Activated CD8-positive, alpha-beta memory T cell treated with anti-CD3 and anti-CD28 coated beads, Interleukin-2, amount 50 U/mL, for 4 hours (primary cell): ENCODE measurements at regions not wholly inside any gene's neighbourhood (a gene's known extent, or its start where the extent isn't known, plus 50 kb on each side); places are given as distances from the start of the nearest gene placed in this dataset.

ENCODE experiments used
- DNase-seq: peaks from one replicate; pipeline ENCODE4 v3.0.0-alpha.2; 2020

DNA sequence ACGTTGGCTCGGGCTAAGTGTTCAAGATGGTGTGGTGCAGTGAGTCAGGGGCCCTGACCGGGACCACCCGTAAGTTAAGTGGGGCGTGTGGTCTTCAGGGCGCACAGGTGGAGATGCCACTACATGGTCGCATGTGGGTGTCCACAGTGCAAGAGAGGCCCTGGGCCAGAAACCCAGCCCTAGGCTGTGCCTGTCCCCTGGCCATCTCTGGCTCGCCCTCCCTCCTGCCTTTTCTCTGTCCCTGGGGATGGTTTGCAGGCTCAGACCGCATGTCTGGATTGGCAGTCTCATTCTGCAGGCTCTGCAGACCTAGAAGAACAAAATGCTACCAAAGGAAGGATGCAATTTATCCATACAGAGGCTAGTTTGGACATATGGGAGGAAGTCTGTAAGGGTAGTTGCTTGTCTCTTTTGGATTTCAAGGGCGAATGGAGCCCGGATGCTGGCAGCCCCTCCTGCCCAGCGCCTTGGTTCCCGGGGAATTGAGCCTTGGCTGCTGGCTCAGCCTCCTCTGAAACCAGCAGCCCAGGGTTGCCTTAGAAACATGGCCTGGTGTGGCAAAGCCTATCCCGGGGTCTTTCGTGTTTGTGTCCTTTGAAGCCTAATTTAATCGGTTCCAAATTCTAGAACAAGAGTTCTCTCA lies 417.5 kb upstream of the HS6ST1 start:
- no peak for DNase-seq

DNA sequence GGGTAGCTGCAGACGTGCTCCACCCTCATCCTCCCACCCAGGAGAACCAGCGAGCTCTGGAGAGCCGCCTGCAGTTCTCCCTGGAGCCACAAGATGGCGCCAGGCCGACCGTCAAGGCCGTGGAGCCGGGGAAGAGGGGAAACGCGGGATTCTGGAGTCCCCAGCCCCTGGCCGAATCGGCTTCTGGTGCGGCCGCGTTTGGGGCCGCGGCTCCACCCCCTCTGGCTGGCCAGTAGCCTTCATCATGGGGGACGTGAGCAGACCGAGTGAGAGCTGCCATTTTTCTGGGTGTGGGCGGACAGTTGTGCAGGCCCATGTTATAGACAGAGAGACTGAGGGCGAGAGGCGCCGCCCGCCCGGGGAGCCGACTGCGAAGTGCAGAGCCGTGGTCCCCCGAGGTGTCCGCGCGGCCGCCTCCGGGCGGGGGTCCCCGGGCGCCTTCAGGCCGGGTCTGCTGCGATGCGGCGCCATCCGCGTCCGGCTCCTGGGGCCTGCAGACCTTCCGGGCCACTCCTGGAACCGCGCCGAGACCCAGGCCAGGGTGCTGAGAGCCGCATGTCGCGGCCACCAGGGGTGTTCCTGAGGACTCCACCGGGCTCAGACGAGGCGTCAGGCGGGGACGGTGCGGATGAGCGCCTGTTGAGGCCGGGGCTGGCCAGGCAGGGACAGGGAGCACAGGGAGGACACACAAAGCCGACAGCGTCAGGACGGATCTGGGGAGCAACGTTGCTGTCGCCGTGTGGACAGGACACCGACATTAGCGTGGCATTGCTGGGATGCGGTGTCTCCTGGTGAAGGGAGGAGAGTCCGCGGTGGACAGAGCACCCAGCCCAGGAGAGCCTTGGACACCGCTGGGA lies 418.2 kb upstream of the HS6ST1 start:
- DNase-seq, result peak; percentile 51

DNA sequence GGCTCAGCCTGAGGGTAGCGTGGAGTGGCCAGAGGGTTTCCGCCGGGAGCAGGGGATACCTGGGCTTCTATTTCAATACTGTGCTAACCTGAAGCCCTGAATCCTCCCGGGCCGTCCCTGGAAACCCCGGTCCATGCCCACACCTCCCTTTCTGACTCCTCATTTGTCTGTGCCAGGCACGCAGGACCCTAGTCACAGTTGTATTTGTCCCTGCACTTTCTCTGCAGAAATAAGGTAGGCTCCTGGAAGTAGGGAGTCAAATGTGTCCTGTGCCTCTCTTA lies 418.8 kb upstream of the HS6ST1 start:
- DNase-seq, result no peak

DNA sequence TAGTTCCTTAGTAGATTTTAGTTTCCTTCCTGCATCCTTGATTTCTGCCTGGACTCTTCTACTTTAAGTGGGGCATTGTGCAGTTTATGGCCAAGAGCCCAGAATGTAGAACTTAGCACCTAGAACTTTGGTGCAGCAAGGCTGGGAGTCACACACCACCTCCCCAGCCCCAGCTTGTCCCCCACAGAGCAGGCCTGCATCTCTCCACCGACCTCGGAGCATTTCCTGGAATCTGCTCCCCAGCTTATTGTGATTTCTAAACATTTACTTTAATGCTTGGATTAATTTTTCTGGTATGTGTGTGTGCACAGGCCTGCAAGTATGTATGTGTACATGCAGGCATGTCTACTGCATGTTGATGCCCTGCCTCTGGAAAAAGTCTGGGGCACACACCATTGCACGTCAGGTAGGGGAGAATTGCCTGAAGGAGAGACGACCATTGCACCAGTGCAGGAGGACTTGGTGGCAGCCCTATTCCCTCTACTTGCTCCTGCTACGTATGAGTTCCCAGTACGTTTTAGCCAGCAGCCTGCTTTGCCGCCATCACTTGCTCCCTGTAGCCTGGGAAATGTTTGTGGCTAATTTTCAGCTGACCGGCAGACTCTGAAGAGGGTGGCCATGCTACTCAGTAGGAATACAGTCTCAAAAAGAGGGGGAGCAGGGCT lies 419.9 kb upstream of the HS6ST1 start:
- no peak for DNase-seq

DNA sequence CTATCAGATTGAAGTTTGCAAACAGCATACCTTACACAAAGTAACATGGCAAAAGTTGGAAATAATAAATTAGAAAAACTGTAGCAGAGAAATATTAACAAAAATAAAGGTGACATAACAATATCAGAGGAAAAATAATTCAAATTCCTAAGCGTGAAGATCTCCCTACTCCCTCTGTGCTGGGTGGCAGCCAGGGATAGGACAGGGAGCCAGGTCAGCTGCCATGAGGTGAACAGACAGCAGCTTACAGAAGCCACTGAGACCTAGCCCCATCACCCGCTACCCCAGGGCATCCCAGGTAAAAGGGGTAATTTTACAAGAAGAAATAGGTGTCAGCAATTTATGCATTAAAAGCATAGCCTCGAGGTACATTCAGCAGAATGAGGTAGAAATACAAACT lies 423.8 kb upstream of the HS6ST1 start:
- DNase-seq, result no peak

DNA sequence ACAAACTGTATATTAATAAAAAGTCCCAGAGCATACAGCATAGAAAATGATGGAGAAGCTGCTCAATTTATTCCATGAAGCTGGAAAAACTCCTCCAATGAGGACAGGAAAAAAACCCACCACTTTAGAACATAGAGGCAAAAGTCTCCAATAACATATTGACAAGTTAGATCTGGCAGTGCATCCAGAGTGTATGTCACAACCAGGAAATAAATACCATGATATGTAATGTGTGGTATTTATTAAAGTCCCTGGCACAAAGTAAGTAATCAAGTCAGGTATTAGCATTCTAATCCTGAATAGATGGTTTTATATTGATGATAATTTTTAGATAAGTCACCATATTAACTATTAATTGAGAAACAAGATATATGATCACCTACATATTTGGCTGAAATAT lies 427.3 kb upstream of the HS6ST1 start:
- DNase-seq, result no peak

DNA sequence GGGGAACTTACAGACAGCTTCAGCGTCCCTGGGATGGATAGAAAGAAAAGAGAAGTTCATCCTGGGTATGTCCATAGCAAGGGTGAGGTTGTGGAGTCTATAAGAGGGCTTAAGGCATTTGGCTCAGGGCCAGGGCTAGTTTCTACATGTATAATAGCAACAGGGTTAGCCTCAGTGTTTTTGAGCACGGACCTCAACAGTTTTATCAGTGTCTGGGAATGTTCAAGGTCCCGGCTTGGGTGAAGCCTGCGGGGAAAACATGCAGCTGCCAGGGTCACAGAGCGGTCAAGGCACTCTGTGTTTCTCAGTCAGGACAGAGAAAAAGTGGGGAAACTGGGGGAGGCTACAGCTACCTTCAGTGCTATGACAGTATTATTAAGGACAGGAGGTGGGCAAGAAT lies 427.7 kb upstream of the HS6ST1 start:
- DNase-seq, result no peak

DNA sequence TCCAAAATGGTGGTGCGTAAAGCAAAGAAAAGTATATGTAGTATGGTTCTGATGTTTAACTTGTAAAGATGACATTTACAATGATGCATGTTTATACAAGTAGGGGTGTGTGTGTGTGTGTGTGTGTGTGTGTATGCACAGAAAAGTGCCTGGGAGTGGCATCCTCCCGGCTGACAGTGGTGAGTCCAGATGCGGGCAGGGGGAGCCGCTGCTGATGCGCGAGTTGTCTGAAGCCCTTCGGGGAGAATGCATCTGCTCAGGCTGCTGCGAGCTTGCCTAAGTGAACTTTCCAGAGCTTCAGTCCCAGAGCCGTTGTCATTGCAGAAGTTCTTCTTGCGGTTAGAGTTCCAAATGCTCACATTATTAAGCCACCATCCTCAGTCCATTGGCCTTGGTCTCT lies 429.7 kb upstream of the HS6ST1 start:
- no peak for DNase-seq

DNA sequence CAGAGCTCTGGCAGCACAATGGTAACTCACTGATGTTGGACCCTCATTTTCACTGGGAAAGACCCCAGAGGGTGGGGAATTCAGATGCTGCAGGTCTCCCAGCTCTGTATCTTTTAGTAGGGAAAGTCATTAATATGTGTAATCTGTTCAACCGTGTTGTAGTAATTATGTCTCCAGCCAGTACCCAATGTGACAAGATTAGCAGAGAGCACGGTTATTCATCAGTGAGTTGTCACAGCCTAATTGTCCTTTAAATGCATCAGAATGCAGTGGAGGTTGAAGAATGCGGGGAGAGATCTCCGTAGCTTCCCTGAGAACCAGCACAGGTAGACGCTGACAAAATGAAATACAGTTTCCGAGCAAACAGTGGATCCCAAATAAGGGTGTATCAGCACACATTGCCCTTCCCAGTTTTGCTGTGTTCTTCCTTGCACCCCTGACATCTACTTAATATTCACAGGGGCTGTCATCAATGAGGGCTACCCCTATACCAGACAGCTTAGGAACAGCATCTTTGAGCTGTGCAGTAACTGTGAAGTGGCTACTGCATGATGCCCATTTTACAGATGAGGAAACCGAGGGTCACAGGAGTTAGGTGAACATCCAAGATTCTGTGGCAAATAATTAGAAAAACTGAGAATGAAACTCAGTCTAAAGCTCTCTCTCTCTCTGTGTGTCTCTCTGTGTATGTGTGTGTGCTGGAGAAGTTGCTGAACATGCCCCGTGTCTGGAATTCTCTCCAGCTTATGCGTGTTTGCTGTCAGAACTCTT lies 430.4 kb upstream of the HS6ST1 start:
- no peak for DNase-seq

DNA sequence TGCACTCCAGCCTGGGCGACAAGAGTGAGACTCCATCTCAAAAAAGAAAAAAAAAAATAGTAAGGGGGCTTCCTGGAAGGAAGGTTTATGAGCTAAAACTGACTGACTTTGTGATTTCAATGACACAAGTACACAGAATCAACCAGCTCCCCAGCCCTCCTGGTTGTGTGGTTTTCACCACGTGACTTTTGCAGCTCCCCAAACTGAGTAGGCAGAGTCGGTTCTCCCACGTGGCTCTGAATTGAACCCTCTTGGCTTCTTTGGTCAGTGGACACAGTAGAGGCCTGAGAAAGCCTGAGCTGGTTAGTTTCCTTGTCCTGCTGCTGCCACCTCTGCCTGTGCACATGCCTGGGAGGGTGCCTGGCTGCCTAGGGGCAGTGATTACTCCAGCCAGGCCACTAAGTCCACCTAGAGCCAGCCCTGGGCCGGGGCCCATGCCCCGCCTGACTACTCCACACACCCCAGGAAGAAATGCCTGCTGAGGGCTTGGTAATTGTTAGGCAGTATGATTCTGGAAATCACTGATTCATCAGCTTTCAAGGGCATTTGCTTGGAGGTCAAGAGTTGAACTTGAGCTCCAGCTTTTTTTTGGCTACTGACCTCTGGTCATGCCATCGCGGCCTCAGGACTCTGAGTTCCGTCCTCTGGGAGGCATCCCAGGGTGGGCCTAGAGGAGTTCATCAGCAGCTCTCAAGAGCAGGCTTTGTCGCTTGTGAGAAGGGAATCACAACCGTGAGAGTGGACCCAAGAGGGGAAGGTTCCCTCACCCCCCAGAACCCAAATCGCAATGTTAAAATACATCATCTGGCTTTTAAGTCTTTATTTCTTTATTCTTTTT lies 431.9 kb upstream of the HS6ST1 start:
- no peak for DNase-seq

DNA sequence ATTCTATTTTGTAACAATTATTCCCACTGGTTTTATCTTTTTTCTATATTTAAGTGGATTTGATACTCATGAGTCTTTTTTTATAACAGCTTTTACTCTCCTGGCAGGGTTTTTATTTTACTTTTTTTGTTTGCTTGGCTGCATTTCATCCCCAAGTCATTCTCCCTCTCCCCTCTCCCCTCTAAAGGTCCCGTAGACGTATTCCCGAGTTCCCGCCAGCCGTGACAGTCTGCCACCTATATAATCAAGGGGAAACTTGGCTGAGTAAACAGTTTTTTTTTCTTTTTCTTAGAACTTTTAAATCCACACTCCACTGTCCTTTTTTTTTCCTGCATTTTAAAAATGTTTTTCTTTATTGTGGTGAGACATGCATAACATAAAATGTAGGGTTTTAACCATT lies 433.1 kb upstream of the HS6ST1 start:
- no peak for DNase-seq

DNA sequence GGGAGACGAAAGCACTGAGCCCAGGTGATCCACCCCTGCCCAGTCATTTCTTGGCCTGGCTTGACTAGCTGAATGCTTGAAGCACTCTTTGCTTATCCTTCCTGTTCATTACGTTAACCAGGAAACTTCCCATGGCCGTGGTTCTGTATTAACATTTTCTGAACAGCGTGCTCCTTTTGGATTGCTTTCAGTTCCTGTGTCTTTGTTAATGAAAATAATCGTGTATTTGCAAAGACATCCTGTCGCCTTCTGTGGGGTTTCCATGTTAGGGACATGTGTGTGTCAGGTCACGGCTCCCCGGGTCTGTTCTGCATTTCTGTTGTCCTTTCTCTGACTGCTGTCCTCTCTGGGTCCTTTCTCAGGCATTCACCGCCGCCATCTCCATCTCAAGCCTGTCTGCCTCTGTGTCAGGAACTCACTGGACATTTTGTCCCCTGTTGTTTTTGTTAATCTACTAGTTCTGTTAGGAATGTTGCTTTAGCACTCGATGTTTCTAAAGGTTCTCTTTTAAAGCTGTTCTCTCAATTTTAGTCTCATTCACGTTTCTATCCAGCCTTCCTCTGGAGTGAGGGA lies 434.1 kb upstream of the HS6ST1 start:
- DNase-seq, result no peak

DNA sequence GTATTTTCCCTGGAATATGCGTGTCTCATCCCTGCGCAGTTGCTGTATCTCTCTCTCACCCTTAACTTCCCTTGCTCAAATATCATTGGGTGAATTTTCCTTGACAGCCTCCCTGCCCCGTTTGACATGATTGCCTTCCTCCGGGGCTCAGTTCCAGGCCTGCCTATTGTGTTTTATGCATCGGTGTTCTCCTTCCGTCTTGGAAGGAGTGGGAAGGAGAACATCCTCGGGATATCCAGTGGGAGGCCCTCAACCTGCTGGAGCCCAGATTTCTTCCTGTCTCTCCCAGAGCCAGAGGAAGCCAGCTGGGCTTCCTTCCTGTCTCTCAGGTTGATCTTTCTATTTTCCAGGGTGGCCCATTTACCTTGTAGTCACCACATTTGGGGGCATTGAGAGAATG lies 434.7 kb upstream of the HS6ST1 start:
- DNase-seq, result no peak

DNA sequence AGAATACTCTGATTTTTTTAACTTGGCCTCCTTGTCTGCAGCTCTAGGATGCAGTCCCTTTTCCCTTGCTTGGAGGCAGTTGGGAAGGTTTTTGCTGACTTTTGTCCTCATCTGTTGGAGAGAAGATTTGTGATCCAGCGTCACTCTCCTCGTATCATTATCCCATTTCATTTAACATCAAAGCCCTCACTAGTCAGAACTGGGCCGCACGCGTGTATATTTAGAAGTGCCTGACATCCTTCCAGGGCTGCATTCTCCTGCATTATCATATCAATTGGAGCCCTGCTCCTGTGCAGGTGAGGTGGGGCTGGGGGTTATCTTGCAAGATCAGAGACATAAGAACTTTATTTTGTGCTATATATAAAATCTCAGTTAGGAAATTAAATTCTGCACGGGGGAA lies 435.1 kb upstream of the HS6ST1 start:
- DNase-seq, result no peak

DNA sequence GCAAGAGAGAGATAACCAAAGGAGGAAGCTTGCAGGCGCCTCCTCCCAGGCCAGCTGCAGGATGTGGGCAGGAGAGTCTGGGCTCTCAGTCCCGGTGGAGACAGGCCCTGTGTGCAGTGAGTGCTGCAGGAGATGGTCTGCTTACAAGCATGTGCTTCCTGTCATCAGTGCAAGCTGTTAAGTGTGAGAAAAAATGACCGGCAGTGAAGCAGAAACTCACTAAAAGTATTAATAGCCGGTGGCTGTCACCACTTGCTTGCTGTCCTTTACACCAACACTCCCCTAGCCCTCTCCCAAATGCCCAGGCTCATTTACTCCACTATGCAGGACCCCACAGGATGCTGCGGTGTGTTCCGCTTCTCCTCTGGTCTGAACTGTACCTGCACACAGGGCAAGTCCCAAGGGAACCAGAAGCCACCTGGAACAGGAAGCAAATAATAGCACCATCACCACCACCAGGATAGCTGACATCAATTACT lies 435.6 kb upstream of the HS6ST1 start:
- no peak for DNase-seq

DNA sequence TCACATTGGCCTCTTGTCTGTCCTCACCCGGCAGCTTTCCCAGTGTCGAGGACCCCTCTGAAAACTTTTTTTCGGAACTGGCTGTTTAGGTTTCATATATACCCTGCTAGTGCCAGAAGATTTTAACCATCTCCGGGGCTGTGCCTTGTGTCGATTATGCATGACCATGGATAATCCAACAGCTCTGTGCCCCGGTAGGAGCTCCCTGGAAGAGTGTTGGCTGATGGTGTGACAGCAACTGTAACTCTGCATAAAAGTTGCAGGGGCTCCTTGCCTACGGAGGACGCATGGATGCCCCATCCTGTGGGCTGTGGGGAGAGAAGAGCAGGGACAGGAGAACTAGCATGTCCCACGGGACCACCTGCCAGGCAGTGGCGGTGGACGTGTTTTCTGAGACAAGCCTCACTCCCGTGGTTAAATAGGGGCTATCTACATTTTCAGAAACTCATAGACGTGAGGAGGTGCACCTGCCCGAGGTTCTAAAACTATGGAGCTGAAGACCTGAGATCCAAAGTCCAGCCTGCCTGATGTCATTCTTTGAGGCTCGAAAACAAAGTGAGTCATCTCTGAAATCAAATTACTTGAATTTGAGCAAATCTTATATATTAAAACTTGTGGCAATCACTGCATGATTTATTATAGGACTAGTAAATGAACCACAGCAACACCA lies 437.2 kb upstream of the HS6ST1 start:
- no peak for DNase-seq

DNA sequence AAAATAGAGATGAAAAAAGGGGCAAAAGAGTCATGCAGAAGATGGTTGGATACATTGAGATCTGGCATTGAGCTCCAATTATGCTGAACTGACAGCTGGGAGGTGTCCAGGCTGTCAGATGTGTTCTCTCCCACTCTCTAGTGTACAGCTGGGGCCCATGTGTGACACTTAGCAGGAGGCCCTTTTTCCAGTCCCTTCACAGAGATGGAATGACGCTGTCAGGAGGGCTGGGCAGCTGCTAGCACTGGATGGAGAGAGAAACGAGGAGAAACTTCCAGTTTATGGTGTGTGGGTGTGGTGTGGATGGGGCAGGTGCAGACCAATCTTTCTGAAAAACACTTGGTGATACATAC lies 437.7 kb upstream of the HS6ST1 start:
- DNase-seq, result no peak

DNA sequence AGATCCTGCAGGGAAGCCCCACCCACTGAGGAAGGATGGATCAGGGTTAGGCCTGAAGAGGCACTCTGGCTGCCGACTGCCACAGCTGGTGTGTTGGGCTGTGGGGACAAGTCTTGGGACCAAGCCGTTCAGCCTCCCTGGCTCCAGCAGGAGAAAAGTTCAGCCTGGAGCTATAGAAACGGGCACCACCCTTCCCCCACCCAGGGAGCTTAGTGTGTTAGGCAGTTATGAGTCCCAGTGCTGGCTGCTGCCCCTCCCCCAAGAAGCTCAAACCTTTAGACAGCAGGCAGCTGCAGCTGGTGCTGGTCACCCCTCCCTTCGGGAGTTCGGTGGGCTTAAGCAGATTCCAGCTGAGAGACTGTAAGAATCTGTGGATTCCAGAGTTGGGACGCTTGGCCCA lies 447.1 kb upstream of the HS6ST1 start:
- no peak for DNase-seq

DNA sequence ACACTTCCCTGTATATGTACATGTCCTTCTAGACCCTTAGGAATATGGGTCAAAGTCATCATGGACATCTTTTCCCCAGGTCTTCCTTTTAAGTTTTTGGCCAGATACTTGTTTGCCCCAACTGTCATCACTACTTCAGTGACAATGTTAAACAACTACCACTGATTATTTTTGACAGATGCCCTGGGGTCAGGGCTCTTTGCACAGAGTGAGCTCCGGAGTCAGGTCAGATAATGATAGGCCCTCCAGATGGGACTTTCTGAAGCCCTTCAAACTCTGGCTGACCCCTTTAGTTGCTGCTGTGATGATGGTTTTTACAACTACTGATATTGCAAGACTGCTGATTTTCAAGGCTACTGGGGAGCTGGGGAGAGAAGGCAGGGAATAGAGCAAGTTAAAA lies 449.4 kb upstream of the HS6ST1 start:
- DNase-seq, result no peak

DNA sequence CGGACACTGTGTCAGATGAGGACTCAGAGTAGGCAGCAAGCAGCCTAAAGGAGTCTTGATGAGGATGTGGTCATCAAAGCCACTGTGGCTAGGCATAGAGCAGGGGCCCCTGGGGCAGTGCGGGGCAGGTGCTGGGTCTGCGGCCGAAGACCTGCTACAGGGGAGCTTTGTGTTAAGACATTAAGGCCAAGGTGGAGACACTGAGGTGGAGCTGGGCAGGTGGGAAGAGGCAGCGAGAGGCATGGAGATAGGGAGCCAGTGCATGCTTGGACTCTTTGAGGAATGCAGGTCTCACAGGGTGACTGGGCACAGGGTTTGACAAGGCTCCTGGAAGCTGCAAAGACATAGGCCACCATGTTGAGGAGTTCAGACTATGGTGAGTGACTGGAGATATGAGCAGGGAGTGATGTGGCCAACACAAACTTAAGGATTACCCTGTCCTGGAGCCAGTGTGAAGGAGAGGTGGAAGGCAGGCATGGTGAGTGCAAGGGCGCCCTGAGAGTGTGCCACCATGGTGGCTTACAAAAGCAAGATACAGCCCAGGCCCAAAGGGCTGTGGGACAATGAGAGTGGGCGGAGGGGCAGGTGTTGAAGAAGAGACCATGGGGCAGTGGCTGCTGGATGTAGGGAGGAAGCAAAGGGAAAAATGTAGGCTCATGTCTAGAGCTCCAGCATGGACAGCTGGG lies 450.9 kb upstream of the HS6ST1 start:
- DNase-seq, result no peak
